IMR-90 (cell line): ENCODE measurements at regions not wholly inside any gene's neighbourhood (a gene's known extent, or its start where the extent isn't known, plus 50 kb on each side); places are given as distances from the start of the nearest gene placed in this dataset.

Source experiments
- CEBPB ChIP-seq: IDR thresholded peaks from 2 replicates; pipeline ENCODE4 v1.6.1; 2012; ENCODE audit warnings: low read depth, low read length, improper control_type of control experiment
- CTCF ChIP-seq: conservative IDR thresholded peaks from 2 replicates; pipeline ENCODE4 v1.5.1; 2012; ENCODE audit warnings: mild to moderate bottlenecking, low read depth, low read length, improper control_type of control experiment
- RFX5 ChIP-seq: IDR thresholded peaks from 2 replicates; pipeline ENCODE4 v1.8.0; 2012; ENCODE audit warnings: low read depth, mild to moderate bottlenecking, low read length, moderate library complexity

DNA sequence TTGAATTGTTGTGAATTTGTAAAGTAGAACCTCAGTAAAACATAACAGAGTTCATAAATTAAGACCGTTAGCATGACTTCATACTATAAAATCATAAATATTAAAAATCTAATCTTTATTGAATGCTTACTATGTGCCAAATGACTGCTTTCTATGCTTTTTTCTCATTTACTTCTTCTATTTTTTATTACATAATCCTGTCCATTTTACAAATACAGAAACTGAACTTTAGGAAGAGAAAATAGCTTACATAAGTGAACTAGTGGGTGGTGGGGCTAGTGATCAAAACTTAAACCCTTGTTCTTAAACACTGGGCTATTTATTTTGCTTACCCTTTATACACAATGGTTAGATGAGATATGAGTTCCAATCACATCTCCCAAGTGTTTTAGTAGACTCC lies 122.3 kb downstream of the ZC3H11B start:
- TF ChIP-seq RFX5 (no peak), CTCF (no peak), CEBPB (no peak)
